NCI-H446 treated with DMSO at 0.1 percent for 48 hours (cell line): ENCODE measurements at regions not wholly inside any gene's neighbourhood (a gene's known extent, or its start where the extent isn't known, plus 50 kb on each side); places are given as distances from the start of the nearest gene placed in this dataset.

Experiments
- DNase-seq: peaks from one replicate; lab custom pipeline; 2025; lab: John Stamatoyannopoulos, UW

DNA sequence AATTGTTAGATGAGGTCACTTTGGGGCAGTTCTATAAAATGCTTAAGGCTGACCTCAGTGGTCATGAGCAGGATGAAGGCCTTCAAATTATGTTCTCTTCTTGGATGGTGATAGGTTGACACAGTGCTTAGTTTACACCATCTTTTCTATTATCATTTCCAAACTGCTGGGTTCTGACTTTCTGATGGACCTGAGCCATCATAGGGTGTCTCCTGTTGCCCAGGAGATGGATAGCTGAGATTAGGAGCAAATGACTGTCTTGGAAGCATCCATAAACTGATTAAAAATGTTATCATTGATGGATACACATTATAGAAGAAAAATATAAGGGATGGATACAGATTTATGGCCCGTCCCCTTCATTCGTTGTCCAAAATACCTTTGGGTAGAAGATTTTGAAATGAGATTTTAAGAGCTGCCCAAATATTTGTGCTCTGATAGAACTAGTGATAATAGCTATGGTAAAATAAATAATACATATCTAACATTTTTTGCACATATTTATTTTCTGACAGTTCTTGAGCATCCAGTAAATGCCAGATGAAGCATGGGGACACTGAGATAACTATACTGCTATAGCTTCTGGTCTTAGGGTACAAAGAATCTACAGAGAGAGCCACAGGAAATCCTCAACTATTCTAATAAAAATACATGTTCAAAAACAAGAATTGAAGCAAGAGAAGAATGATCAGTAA lies 839.4 kb upstream of the LCORL start:
- DNase-seq = no peak

GRCh38 chr4:18859468-18859867 lies 837.9 kb upstream of the LCORL start:
- no peak for DNase-seq

DNA sequence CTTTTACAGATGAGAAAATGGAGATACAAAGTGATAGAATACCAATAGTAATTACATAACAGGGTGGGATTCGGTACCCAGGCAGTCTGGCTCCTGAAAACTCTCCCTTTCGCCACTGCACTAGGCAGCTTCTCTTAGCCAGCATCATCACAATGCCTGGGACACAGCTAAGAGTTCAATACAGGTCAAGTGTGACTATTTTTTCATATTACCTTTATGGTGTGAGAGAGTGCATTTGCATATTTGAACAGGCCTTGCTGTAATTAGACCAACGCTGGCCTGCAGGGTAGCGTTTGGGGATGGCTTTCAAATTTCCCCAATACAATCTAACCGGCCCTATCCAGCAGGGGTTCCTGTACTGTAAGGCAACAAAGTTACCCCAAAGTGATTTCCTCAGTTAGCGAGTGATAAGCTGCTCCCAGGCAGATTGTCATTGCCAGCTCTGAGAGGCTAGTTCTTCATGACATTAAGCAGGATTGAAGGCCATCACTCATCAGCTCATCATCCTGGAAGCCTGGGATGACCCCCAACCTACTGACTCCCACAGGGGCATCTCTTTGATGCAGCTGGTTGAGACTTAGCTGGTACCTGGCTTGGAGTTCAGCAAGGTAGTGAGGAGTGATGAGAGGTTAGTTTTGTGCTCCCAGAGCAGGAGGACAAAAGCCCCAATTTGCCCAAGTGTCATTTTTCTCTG lies 836.8 kb upstream of the LCORL start:
- no peak for DNase-seq

GRCh38 chr4:18850867-18851266 lies 829.3 kb upstream of the LCORL start:
- DNase-seq = peak; percentile 51

- peak; percentile 52 for DNase-seq
Observed at GRCh38 chr4:18847249-18847890, 825.8 kb upstream of the LCORL start.

DNA sequence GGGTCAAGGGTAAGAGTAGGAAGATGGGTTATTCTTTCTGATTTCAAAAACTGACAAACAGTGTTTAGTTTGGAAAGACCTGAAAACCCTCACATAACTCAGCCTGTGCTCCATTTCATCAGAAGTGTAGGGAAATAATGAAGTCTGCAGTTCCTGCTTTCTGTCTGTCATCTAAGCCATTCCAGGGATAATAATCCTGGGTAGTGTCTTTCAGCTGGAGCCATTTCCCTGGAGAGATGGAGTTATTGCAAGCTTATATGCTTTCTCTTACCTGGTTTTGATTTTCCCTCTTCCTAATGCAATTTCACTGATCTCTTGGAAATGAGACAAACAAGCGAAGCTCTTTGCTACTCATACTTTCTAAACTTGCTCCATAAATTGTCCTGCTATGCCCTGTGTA lies 824.8 kb upstream of the LCORL start:
- DNase-seq = no peak

GRCh38 chr4:18844726-18845125 lies 823.2 kb upstream of the LCORL start:
- DNase-seq = no peak

DNA sequence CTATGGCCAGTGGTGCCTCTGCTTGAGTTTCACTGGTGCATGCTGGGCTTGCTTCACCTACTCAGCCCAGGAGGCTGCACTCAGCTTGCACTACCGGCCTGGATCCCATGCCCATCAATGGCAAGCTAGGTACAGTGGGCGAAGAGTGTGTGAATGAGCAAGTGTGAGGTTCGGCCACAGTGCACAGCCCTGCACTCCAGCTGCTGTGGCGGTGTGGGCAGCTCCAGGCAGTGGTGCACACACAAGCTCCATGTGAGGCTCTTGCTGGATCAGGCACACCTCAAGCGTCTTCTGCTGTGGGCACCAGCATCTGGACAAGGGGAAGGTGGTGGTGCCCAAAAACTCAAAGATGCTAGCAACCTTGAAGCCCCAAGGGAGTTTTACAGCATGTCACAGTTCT lies 820.9 kb upstream of the LCORL start:
- DNase-seq = no peak

DNA sequence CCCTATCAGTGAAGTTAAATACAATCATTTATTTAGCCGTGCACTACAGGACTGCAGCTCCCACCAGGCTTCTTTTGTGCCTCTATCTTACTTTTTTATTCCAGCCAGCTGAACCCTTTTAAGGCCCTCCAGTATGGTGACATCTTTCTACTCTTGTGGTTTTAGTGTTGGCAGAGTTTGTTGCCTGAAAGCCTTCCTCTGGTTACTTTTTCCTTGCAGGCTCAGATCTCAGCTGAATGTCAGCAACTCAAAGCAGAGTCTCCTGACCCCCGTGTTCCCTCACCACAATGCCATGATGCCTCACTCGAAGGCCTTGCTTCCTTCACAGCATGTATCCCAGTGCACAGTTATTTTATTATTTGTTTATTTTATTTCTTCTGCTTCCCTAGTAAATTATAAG lies 818.9 kb upstream of the LCORL start:
- DNase-seq = no peak

- DNase-seq = no peak
Observed at GRCh38 chr4:18816228-18816895, 794.8 kb upstream of the LCORL start.

- no peak for DNase-seq
Observed at GRCh38 chr4:18815779-18816173, 794.2 kb upstream of the LCORL start.

- no peak for DNase-seq
Observed at GRCh38 chr4:18815081-18815778, 793.7 kb upstream of the LCORL start.

DNA sequence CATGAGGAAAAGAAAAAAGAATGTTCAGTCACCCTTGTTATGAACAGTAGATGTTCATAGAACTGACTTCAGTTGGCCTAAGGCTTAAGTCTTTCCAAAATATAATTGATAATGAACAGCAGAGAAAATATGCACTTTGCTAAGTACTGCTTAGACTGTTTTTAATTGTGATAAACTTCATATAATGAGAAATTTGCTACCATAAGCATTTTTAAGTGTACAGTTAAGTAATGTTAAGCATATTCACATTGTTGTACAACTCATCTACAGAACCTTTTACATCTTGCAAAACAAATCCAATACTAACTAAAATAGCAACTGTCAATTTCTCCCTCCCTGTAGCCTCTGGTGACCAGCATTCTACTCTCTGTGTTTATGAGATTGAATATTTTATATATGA lies 792.2 kb upstream of the LCORL start:
- no peak for DNase-seq

GRCh38 chr4:18813055-18813454 lies 791.5 kb upstream of the LCORL start:
- DNase-seq = no peak

DNA sequence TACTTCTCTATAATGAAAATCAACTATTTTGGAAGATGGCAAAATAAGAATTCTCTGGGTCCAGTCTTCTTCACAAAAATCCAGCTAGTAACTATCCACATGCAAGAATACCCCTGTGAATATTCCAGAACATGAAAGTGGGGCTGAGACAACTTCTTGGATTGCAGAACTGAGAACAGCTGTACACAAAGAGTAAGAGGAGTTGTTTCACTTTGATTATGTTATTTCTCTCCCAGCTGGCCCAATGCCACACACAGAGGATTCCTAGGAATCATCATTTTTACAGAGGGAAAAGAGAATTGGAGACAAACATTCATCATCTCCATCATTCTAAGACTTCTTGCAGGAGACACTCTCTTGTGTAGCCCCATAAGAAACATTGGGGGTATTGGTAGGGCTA lies 782.2 kb upstream of the LCORL start:
- no peak for DNase-seq

- peak; percentile 3 for DNase-seq
Observed at GRCh38 chr4:18798123-18798522, 776.6 kb upstream of the LCORL start.

DNA sequence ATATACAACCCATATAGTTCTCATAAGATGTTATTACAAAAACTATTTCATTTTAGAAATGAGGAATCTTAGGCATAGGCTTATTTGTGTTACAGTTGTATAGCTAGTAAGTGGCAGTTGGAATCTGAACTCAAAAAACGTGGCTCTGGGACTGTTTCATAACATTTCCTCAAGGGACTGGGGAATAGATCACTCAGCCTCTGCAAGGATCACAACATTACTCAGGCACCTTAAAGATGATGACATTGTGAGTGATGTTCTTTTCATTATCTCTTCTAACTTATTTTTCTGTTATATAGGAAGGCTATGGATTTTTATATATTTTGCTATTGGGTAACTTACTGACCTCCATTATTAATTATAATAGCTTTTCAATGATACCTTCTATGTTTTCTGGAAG lies 774.2 kb upstream of the LCORL start:
- no peak for DNase-seq

DNA sequence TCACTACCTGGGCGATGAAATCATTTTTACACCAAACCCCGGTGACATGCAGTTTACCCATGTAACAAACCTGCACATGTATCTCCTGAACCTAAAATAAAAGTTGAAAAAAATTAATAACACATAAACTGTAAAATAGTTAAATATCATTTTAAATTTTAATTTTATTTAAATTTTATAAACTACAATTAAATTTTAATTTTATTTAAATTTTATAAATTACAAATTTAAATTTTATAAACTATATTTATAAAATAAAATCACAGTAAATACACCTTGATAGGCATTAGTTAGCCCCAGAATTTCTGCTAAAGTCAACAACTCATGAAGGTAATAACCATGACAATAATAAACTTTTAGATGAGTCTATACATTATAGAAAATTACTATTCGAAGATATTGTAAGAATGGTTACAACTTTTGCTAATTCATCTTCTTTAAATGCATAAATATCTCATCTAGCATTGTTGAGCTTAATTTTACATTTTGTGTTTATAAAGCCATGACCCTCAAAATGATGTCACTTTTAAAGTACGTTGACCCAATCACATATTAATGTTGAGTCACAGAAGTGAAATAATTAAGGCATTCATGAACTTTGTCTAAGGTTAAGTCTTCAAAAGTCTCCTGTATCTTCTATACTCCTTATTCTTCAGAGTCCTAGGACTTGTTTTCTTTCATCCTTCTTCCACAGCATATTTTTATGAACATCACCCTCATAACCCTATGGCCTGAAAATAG lies 755.8 kb upstream of the LCORL start:
- DNase-seq = no peak

DNA sequence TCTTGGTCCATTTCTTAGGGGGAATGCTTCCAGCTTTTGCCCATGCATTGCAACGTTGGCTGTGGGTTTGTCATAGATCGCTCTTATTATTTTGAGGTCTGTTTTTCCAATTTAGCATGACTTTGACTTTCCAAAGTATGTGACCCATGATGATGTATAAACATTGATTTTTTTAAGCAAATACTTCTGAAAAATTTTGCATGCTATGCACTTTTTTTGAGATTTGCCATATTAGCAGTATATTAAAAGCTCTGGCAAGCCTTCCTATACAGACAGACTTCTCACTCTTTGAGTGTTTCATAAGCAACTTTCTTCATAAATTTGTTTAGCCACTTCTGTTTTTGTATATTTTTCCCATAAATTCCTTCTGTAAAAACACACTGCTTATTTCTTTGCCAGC lies 746.4 kb upstream of the LCORL start:
- DNase-seq = no peak

GRCh38 chr4:18756671-18757070 lies 735.1 kb upstream of the LCORL start:
- no peak for DNase-seq

GRCh38 chr4:18754180-18754579 lies 732.6 kb upstream of the LCORL start:
- DNase-seq = no peak

DNA sequence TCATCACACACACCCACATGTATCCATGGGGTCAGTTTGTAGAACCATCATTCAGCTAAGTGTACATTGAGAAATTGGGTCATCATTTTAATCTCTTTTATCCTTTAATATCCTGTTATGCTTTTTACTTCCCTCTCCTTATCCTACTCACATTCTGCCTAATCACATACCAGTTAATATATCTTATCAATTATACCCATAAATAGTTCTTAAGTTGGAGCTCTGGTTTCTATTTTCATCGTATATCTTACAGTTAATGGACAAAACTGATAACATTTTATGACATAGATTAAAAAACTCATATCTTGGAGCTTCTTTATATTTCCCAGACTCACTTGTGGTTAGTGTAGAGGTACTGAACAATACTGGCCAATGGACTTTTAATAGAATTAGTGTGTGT lies 729.5 kb upstream of the LCORL start:
- DNase-seq = no peak
